ENCODE measurements at regions not wholly inside any gene's neighbourhood (a gene's known extent, or its start where the extent isn't known, plus 50 kb on each side); places are given as distances from the start of the nearest gene placed in this dataset.

GRCh38 chr13:61898207-61898606 is 482.6 kb upstream of the PCDH20 start:
- H3K4me3 Mint-ChIP-seq: no peak overlapping the region
- Histone ChIP-seq H3K4me3 (ENCODE audit: low read length) (no peak overlapping the region), H3K4me1 (ENCODE audit: insufficient read depth, low read length) (no peaks in the 10 kb centered on the region), H3K9me3 (ENCODE audit: control insufficient read depth in 1 of 2, insufficient read depth in 1 of 2, low read length in 2 of 2) (peaks cover 0 to 2% of the 10 kb centered on the region in 2 experiments), H3K27ac (ENCODE audit: low read depth in 1 of 2, low read length in 2 of 2) (no peak overlapping the region), H3K36me3 (ENCODE audit: insufficient read depth, low read length) (no peaks in the 10 kb centered on the region), H3K27me3 (ENCODE audit: control insufficient read depth in 1 of 2, insufficient read depth in 2 of 2, low read length in 2 of 2) (no peaks in the 10 kb centered on the region)
- H3K27me3 Mint-ChIP-seq: no peaks in the 10 kb centered on the region
- POLR2A ChIA-PET: no interaction called here
- no peak for TF ChIP-seq CTCF (IDR thresholded peaks at IDR 0.05)
- H3K9me3 Mint-ChIP-seq: peaks cover 3% of the 10 kb centered on the region
- ATAC-seq (ENCODE audit: poor library complexity) (no peak), DNase-seq (no peak)
- CTCF ChIA-PET: no interaction called here
- H3K4me1 Mint-ChIP-seq (ENCODE audit: low read depth): no peaks in the 10 kb centered on the region
- H3K27ac Mint-ChIP-seq: no peak overlapping the region
- no peaks in the 10 kb centered on the region for H3K36me3 Mint-ChIP-seq (ENCODE audit: low read depth)
- intact Hi-C loops (cut with DNase I, micrococcal nuclease): no loop called here

- ChIA-PET CTCF (no interaction called here), POLR2A (no interaction called here)
- no peaks in the 10 kb centered on the region for H3K27me3 ChIP-seq (ENCODE audit: control insufficient read depth in 1 of 2, insufficient read depth in 2 of 2, low read length in 2 of 2)
- no peaks in the 10 kb centered on the region for H3K4me1 ChIP-seq (ENCODE audit: insufficient read depth, low read length)
- H3K4me3 ChIP-seq (ENCODE audit: low read length): no peak overlapping the region
- Mint-ChIP-seq H3K9me3 (peaks cover 3% of the 10 kb centered on the region), H3K27ac (no peak overlapping the region), H3K4me1 (ENCODE audit: low read depth) (no peaks in the 10 kb centered on the region), H3K36me3 (ENCODE audit: low read depth) (no peaks in the 10 kb centered on the region), H3K4me3 (no peak overlapping the region), H3K27me3 (no peaks in the 10 kb centered on the region)
- no peak for TF ChIP-seq CTCF (IDR thresholded peaks at IDR 0.05)
- no peak overlapping the region for H3K27ac ChIP-seq (ENCODE audit: low read depth in 1 of 2, low read length in 2 of 2)
- no peaks in the 10 kb centered on the region for H3K36me3 ChIP-seq (ENCODE audit: insufficient read depth, low read length)
- H3K9me3 ChIP-seq (ENCODE audit: control insufficient read depth in 1 of 2, insufficient read depth in 1 of 2, low read length in 2 of 2): no peaks in the 10 kb centered on the region
- DNase-seq (no peak), ATAC-seq (ENCODE audit: poor library complexity) (no peak)
- intact Hi-C loops (cut with DNase I, micrococcal nuclease): no loop called here
Observed at GRCh38 chr13:61891401-61891800, 475.8 kb upstream of the PCDH20 start.

GRCh38 chr13:61884830-61885229 is 469.2 kb upstream of the PCDH20 start:
- Histone ChIP-seq H3K4me1 (ENCODE audit: insufficient read depth, low read length) (no peaks in the 10 kb centered on the region), H3K36me3 (ENCODE audit: insufficient read depth, low read length) (no peaks in the 10 kb centered on the region), H3K27me3 (ENCODE audit: control insufficient read depth in 1 of 2, insufficient read depth in 2 of 2, low read length in 2 of 2) (no peaks in the 10 kb centered on the region), H3K27ac (ENCODE audit: low read depth in 1 of 2, low read length in 2 of 2) (no peak overlapping the region), H3K4me3 (ENCODE audit: low read length) (no peak overlapping the region), H3K9me3 (ENCODE audit: control insufficient read depth in 1 of 2, insufficient read depth in 1 of 2, low read length in 2 of 2) (peaks cover 0 to 5% of the 10 kb centered on the region in 2 experiments)
- ATAC-seq (ENCODE audit: poor library complexity) (no peak), DNase-seq (no peak)
- CTCF ChIA-PET: no interaction called here
- no peak for TF ChIP-seq CTCF (IDR thresholded peaks at IDR 0.05)
- no peak overlapping the region for H3K27ac Mint-ChIP-seq
- no peaks in the 10 kb centered on the region for H3K36me3 Mint-ChIP-seq (ENCODE audit: low read depth)
- POLR2A ChIA-PET: no interaction called here
- H3K27me3 Mint-ChIP-seq: no peaks in the 10 kb centered on the region
- H3K4me1 Mint-ChIP-seq (ENCODE audit: low read depth): no peaks in the 10 kb centered on the region
- intact Hi-C loops (cut with DNase I, micrococcal nuclease): no loop called here
- H3K9me3 Mint-ChIP-seq: no peaks in the 10 kb centered on the region
- H3K4me3 Mint-ChIP-seq: no peak overlapping the region
